HG03039 (cell line): ENCODE measurements at regions not wholly inside any gene's neighbourhood (a gene's known extent, or its start where the extent isn't known, plus 50 kb on each side); places are given as distances from the start of the nearest gene placed in this dataset.
"Not testable (repeated sequence)": the region's sequence is repeated elsewhere in the genome, so short reads cannot be mapped to it uniquely, and the experiment has no call there.

Experiments
- ATAC-seq: cut with Tn5 transposase; IDR thresholded peaks from one replicate; pipeline ENCODE4 v1.9.1; 2021; ENCODE audit warnings: mild to moderate bottlenecking, moderate library complexity; ENCODE audit not compliant: unreplicated experiment

DNA sequence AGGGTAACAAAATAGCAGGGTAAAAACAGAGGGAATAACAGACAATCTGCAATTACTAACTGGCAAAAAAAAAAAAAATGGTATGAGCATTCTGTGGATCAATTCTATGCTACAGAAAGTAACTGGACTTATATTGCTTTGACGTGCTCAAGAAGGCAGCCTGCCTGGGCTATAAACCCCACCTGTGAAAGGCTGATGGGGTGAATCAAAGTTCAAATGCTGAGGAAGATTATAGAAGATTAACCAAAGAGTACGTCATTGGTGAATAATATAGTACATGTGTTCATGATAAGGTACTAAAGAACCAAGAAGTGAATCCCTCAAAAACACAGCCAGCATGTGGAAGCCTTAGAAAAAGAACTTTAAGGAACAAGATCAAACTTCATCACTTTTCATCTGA lies 441.9 kb upstream of the PTCHD4 start:
- no peak for ATAC-seq

DNA sequence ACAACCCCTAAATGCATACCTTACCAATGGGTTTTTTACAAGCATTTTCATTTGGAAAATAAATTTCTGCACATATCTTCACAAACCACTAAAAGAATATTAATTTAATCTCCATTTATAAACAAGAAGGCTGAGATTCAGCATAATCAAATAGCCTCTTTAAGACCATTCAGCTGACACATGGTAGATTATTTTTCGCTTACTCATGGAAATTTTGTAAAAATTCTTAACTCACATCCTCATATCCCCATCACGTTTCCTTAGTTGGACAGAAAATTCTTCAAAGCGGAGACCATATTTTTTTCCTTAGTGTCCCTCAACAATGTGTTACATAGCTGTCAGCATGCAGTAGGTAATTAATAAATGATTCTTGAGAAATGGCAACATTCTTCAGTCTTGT lies 439.6 kb upstream of the PTCHD4 start:
- ATAC-seq = no peak

DNA sequence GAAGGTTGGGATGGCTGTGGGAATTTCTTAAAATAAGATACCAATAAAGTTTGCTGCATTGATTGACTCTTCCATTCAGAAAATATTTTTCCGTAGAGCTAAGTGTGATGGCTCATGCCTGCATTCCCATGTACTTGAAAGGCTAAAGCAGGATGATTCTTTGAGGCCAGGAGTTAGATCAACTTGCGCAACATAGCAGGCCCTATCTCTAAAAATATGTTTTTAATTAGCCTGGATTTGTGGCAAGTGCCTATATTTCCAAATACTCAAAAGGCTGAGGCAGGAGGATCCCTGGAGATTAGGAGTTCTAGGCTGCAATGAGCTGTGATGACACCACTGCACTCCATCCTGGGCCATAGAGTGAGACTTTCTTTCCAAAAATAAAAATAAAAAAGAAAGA lies 431.2 kb upstream of the PTCHD4 start:
- no peak for ATAC-seq

DNA sequence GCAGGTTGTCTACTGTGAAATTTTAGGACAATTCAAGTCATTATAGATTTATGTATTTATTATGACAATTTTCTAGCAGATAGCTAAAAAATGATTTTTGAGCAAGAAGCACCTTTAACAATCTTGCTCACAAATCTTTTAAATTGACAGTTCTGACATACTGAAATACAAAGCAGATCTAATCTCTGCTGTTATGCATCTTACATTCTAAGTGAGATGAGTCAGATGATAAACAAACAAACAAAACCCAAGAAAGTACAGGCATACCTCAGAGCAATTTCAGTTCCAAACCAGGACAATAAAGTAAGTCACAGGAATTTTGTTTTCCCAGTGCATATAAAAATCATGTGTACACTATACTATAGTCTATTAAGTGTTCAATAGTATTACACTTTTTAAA lies 430.7 kb upstream of the PTCHD4 start:
- ATAC-seq = no peak

DNA sequence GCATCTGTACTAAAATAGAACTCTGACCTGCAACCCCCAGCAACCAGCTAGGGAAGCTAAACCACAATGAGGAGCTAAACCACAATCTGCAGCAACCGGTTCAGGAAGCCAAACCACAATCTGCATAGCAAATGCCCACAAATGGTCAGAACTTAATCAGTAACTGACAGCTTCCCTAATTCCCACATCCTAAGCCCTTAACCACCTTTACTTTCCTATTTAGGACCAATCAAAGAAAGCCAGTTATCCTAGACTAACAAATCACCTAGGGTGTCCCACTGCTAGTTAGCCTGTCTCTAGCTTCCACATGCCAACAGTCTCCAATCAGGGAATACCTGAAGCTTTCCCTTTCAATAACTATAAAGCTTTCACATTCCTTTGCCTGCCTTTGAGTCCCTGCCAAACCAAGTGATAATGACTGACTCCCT lies 424.6 kb upstream of the PTCHD4 start:
- ATAC-seq = no peak

DNA sequence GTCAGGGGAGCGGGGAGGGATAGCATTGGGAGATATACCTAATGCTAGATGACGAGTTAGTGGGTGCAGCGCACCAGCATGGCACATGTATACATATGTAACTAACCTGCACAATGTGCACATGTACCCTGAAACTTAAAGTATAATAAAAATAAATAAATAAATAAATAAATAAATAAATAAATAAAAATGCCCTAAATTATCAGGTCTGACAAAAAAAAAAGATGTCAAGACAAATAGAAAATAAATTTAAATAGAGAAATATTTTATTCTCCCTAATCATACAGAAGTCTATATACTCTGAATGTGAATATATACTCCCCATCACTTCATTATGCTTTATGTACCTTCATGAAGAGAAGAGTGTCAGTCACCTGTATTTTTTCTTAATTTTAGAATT lies 420.0 kb upstream of the PTCHD4 start:
- ATAC-seq = not testable (repeated sequence)

DNA sequence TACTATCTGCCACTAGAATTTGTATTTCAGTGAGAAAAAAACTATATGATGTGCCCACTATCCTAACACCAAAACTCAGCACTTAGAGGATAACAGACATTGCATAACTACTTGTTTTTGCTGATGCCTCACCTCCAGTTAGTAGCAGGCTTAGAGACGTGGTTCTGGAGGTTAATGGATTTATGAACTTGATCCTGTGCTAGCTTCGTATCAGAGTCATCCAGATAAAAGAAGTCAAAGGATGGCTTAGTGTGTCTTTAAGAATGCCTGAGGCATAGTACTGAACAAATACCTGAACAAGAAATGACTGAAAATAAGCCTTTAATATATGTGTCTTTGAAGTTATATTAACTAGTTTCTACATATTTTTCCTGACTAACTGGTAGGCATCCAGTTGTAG lies 414.9 kb upstream of the PTCHD4 start:
- ATAC-seq = no peak

DNA sequence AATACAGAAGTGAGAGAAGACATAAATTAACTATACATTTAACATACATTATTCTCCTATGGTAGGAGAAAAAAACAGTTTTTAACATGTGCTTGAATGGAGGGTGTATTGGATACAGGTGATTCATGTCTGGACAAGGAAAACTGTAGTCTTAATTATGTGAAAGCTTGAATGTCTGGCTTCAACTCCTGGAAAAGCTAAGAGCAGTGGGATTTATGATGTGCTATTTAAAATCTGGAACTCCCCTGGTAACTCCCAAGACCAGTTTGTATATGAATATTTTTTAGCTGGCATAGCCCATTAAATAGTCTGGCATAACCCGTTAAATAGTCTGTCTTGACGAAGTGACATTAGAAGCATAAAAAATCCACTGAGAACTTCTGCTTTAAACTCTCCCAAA lies 410.0 kb upstream of the PTCHD4 start:
- ATAC-seq = no peak

DNA sequence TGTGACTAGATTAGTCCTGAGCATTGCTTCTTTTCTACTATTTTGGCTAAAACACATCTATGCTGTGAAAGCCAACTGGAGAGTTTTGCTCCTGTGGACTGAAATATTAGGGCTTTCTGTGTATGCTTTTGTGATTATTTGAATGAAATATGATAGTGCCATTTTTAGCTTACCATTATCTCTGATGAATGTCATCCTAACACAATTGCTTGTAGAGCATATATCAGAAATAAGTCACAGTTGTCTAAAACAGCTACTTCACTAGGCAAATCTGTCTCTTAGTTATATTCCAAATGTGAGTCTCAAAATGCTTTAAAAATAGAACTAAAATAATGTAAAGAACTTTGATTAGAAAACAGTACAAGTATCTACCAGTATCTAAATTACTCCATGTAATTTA lies 401.4 kb upstream of the PTCHD4 start:
- ATAC-seq = no peak

DNA sequence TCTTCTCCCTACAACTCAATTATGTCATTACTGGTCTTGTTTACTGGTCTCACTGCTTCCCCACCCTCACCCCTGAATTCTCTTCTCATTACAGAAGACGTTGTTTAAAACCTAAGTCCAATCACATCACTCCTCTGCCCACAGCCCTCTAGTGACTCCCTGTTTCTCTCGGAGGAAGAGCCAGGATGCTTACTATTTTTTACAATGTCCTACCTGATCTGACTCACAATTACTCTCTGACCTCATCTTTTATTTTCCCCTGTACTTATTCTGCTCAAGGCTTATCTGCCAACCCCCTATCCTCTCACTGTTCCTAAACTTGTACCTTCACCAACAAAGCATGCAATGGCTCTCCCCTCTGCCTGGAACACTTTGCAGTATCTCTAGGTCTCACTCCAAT lies 400.4 kb upstream of the PTCHD4 start:
- no peak for ATAC-seq

DNA sequence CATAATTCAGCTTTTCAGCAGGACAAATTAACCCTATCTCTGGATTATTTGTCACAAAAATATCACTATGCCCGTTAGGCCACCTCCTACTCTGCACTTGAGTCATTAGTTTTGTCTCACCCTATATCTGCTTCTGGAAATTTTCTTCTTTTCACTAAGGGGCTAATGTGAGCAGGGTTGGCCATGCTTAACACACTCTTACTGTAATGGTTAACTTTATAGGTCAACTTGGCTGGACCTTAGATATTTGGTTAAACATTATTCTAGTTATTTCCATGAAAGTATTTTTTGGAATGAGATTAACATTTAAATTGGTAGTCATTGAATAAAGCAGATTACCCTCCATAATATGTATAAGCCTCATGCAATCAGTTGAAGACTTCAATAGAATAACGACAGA lies 394.6 kb upstream of the PTCHD4 start:
- ATAC-seq = no peak

DNA sequence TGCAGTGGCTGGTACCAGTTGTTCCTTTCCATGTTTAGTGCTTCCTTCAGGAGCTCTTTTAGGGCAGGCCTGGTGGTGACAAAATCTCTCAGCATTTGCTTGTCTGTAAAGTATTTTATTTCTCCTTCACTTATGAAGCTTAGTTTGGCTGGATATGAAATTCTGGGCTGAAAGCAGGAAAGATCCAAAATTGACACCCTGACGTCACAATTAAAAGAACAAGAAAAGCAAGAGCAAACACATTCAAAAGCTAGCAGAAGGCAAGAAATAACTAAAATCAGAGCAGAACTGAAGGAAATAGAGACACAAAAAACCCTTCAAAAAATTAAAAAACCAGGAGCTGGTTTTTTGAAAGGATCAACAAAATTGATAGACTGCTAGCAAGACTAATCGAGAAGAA lies 382.4 kb upstream of the PTCHD4 start:
- not testable (repeated sequence) for ATAC-seq

DNA sequence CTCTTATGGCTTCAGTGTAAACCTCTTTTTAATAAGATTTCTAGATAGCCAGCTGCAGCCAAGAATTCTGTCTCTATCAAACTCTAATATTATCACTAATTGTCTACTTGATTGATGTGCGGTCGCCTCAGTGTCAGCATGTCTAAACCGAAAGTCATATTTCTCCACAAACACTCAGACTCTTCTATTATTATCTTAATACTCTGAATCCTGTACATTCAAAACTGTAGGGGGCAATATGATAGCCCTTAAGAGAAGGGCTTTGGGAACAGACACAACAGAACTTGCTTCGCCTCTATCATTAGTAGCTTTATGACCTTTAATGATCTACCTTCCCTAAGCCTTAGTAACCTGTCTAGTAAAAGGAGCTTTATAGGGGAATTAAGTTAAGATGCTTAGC lies 379.7 kb upstream of the PTCHD4 start:
- no peak for ATAC-seq

DNA sequence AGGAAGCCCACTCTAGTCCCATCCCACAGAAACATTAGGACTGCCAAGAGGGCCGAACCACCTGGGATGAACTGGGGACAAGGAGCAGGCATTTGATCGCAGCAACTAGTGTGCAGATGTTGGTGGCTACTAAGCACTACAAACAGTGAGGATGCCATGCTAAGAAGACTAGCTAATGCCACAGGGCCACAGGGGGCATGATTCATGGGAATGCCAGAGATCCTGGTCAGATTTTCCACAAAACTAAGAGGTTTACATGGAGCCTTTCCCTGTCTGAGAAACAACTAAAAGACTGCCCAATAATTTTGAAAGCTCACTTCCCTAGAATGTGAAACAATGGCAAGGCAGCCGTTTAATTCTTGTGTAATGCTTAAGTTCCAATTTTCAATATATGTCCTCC lies 375.9 kb upstream of the PTCHD4 start:
- no peak for ATAC-seq

DNA sequence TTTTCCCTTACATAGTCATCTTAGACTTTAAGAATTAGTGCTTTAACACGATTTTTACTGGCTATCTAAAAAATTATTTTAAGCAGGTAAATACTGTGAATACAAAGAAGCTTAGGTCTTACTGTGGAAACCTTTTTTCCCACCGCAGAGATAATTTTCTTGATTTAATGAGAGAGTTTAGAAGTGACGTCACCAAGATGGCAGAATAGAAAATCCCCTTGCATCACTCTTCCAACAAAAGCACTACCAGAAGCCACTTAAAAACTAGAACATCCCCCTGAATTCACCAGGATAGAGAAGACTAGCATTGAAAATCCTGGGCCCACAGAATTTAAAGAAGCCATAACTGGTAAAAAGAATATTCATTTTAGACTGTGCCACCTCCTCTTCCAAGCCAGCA lies 375.4 kb upstream of the PTCHD4 start:
- no peak for ATAC-seq

DNA sequence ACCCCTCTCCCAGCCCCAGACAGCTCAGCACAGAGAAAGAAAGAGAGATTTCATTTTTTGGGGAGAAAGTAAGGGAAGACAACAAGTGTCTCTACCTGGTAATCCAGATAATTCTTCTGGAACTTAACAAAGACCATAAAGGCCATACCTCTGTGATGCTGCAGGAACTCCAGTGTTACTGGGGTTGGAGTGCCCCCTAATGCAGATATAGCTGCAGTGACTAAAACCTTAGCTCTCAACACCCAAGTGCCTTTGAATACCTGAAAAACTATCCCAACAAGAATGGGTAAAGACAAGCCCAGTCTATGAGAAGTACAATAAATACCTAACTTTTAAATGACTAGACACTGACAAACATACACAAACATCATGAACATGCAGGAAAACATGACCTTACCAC lies 365.3 kb upstream of the PTCHD4 start:
- no peak for ATAC-seq

DNA sequence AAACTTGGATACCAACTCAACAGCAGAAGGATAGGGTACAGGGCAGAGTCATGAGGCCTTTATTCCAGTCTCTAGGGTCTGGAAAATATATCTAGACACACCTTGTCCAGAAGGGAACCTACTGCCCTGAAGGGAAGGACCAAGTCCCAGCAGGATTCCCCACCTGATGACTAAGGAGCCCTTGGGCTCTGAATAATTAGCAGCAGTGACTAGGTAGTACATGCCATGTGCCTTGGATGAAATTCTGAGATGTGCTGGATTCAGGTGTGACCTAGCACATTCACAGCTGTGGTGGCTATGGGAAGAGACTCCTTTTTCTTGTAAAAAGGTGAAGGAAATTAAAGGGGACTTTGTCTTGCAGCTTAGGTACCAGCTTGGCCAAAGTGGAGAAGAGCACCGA lies 364.3 kb upstream of the PTCHD4 start:
- ATAC-seq = no peak

DNA sequence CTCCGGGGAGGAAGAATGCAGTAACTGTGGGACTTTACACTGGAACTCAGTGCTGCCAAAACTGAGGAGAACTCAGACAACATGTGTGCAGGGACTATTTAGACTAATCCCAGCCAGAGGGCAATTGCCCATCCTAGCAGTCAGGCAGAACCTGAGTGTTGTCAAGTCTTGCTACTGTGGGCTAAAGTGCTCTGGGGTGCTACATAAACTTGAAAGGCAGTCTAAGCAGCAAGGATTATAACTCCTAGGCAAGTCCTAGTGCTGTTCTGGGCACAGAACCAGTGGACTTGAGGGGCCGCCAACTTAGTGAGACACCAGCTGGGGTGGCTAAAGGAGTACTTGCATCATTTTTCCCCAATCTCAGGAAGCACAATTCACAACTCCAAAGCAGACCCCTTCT lies 363.8 kb upstream of the PTCHD4 start:
- ATAC-seq = no peak

DNA sequence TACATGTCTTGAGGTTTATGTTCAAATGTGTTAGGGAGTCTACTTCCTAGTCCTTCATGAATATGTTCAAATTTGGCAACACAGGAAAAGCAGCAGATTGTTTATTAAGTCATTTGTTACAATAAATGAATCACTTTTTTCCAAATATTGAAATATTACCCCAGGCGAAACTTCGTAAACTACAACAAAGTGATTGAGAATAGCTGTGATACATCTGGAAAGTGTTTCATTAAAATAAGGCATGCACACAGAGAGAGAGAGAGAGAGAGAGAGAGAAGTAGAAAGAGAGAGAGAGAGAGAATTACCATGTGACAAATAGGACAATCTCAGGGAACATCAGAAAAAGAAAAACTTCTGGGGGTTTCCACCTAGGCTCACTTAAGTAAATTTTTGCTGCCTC lies 363.1 kb upstream of the PTCHD4 start:
- no peak for ATAC-seq

DNA sequence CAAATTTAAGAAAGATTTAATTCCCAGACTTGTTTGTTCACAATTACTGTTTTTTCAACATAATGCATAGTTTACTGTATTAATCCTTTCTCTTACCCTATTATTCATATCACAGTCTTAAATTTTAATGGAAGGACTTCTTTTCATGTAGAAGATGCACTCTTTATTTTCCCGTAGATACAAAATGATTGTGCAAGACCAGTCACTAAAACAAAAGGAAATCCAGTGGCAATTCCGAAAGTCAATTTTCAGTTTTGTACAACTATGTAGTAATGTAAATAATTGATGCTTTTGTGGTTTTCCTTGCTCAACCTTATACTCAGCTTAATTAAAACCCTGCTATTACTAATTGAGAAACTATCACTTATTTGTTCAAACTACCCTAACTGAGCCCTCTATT lies 361.5 kb upstream of the PTCHD4 start:
- no peak for ATAC-seq

DNA sequence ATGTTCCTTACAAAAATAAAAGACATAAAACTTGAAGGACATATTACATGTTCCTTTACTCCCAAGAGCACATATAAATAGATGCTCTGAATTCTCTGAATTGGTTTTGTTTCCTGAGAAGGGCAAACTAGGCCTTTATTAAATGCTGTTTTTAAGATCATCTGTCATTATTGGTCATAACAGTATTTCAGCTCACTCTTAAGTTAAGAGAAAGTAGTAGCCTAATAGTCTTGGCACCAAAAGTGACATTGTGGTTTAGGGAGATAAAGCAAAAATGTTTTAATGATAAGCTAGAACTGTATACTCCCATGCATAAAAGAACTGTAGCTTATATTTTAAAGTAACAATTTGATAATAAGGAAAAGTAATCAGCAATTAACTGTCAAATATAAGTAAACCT lies 361.1 kb upstream of the PTCHD4 start:
- ATAC-seq = no peak

DNA sequence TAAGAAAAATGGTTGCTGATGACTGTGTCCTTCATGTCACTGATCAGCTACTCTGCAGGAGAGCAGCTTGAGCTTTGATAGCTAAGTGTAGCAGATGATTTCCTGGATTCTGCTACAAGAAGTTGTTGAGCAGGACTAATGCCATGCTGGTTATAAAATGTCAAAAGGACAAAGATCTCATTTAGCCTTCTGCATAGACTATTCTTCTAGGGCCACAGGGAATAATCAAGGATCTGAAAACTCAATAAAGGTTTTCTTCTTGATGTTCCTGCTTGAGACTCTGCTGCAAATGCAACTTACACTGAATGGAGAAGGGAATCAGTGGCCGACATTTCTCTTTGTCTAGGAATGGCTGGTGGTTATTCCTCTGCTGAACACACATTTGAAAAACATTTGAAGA lies 360.3 kb upstream of the PTCHD4 start:
- ATAC-seq = no peak

DNA sequence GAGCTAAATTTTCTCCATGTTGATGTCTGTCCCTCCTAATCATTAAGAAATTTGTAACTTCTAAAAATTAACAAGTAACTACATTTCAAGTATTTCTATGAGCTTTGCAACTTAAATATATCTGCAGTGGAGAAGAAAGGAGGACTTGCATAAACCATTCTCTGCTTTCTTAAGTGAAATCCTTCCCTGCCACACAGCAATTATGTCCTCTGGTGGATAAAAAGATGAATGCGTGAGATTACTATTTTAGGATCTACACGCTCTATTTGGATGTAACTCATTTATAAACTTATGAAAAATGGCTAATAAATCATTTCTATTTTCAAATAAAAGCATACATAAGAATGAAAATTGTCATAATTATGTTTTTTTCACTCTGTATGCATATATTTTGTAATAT lies 338.0 kb upstream of the PTCHD4 start:
- no peak for ATAC-seq

DNA sequence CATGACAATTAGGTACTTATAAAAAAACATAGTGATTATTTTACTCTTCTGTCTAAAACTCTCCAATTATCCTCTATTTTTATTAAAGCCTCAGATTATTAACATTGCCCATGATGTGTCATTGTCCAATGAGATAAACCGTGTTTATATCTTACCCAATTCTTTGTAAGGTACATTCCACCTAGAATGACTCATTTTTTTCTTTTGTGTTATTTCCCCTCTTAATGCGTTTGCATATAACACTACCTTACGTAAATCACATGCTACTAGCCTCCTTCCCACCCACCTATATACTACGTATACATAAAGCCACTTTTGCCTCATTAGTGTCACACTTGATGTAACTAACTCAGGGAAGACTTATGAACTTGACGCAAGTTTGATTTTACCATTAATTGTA lies 336.3 kb upstream of the PTCHD4 start:
- no peak for ATAC-seq
